Neutrophil (primary cell): ENCODE measurements at regions not wholly inside any gene's neighbourhood (a gene's known extent, or its start where the extent isn't known, plus 50 kb on each side); places are given as distances from the start of the nearest gene placed in this dataset.
"Not testable (repeated sequence)": the region's sequence is repeated elsewhere in the genome, so short reads cannot be mapped to it uniquely, and the experiment has no call there.

Source experiments
- H3K27ac ChIP-seq: fragments of 200-600 bp; sonication (generic); 2 replicates; pipeline ENCODE4 v1.5.1; 2016; ENCODE audit warnings: mild to moderate bottlenecking, moderate library complexity
- H3K27me3 ChIP-seq: fragments of 200-600 bp; sonication (generic); 2 replicates; pipeline ENCODE4 v1.6.0; 2016; ENCODE audit warnings: mild to moderate bottlenecking
- H3K36me3 ChIP-seq: fragments of 200-600 bp; sonication (generic); 2 replicates; pipeline ENCODE4 v1.5.1; 2017
- H3K4me1 ChIP-seq, 2 experiments: fragments of 200-600 bp in 1 of 2; sonication (generic) in 1 of 2; 1 replicate in 1 of 2; 2 replicates in 1 of 2; pipeline versions ENCODE4 v1.5.1 to v1.6.1; 2013 to 2016; ENCODE audit warnings: low read depth in 1 of 2, low read length in 1 of 2, mild to moderate bottlenecking in 1 of 2, moderate library complexity in 1 of 2; ENCODE audit not compliant: control insufficient read depth in 1 of 2, insufficient read depth in 1 of 2
- H3K4me3 ChIP-seq, 2 experiments: fragments of 200-600 bp in 1 of 2; sonication (generic) in 1 of 2; 1 replicate in 1 of 2; 2 replicates in 1 of 2; pipeline ENCODE4 v1.5.1; 2013 to 2016; ENCODE audit warnings: low read depth in 1 of 2, low read length in 1 of 2, mild to moderate bottlenecking in 1 of 2, moderate library complexity in 1 of 2
- H3K9me3 ChIP-seq: fragments of 200-600 bp; sonication (generic); 2 replicates; pipeline ENCODE4 v1.5.1; 2016
- CTCF ChIP-seq: fragments of 200-600 bp; sonication (generic); IDR thresholded peaks from 2 replicates; pipeline ENCODE4 v1.5.1; 2016; ENCODE audit warnings: antibody characterized with exemption

GRCh38 chr16:27625050-27625697 lies 75.2 kb downstream of the KATNIP start:
- TF ChIP-seq CTCF, result no peak
- H3K27me3 ChIP-seq, result no peaks in the 10 kb centered on the region
- H3K9me3 ChIP-seq, result no peaks in the 10 kb centered on the region
- no peak overlapping the region for H3K4me3 ChIP-seq
- no peaks in the 10 kb centered on the region for H3K4me1 ChIP-seq
- no peaks in the 10 kb centered on the region for H3K36me3 ChIP-seq
- H3K27ac ChIP-seq, result no peak overlapping the region

GRCh38 chr16:27627136-27627535 lies 77.2 kb downstream of the KATNIP start:
- H3K27me3 ChIP-seq, result no peaks in the 10 kb centered on the region
- no peaks in the 10 kb centered on the region for H3K9me3 ChIP-seq
- H3K36me3 ChIP-seq, result peaks cover 7% of the 10 kb centered on the region
- no peak overlapping the region for H3K4me3 ChIP-seq
- no peak for TF ChIP-seq CTCF
- no peaks in the 10 kb centered on the region for H3K4me1 ChIP-seq
- H3K27ac ChIP-seq, result no peak overlapping the region

GRCh38 chr16:27628241-27628942 lies 78.4 kb downstream of the KATNIP start:
- Histone ChIP-seq H3K27ac (no peak overlapping the region), H3K4me3 (no peak overlapping the region), H3K27me3 (no peaks in the 10 kb centered on the region), H3K36me3 (peaks cover 10% of the 10 kb centered on the region), H3K4me1 (no peaks in the 10 kb centered on the region), H3K9me3 (no peaks in the 10 kb centered on the region)
- TF ChIP-seq CTCF, result no peak

GRCh38 chr16:27628943-27629462 lies 79.1 kb downstream of the KATNIP start:
- H3K9me3 ChIP-seq, H3K27ac ChIP-seq, H3K4me1 ChIP-seq, H3K4me3 ChIP-seq, H3K36me3 ChIP-seq, H3K27me3 ChIP-seq: not testable (repeated sequence)

- H3K27me3 ChIP-seq, result no peaks in the 10 kb centered on the region
- no peaks in the 10 kb centered on the region for H3K9me3 ChIP-seq
- no peaks in the 10 kb centered on the region for H3K4me1 ChIP-seq
- no peak for TF ChIP-seq CTCF
- no peak overlapping the region for H3K4me3 ChIP-seq
- H3K27ac ChIP-seq, result no peak overlapping the region
- H3K36me3 ChIP-seq, result peaks cover 14% of the 10 kb centered on the region
Measured at GRCh38 chr16:27632216-27632615, 82.3 kb downstream of the KATNIP start.

- Histone ChIP-seq H3K27me3 (no peaks in the 10 kb centered on the region), H3K4me3 (no peak overlapping the region), H3K4me1 (no peaks in the 10 kb centered on the region), H3K9me3 (no peaks in the 10 kb centered on the region), H3K36me3 (peaks cover 14% of the 10 kb centered on the region), H3K27ac (no peak overlapping the region)
- no peak for TF ChIP-seq CTCF
Measured at GRCh38 chr16:27633221-27633620, 83.3 kb downstream of the KATNIP start.
